SK-N-SH treated with all-trans-retinoic acid at 6 μM for 48 hours (cell line): ENCODE measurements at regions not wholly inside any gene's neighbourhood (a gene's known extent, or its start where the extent isn't known, plus 50 kb on each side); places are given as distances from the start of the nearest gene placed in this dataset.

ENCODE experiments used
- ARNTL ChIP-seq: fragments of 450-650 bp; formaldehyde crosslinking; IDR thresholded peaks from 2 replicates; pipeline ENCODE4 v1.5.0; 2020; ENCODE audit warnings: low read depth, mild to moderate bottlenecking, moderate library complexity, borderline replicate concordance
- BACH2 ChIP-seq: fragments of 250-450 bp; sonication (Bioruptor Pico); IDR thresholded peaks from 2 replicates; pipeline ENCODE4 v1.9.0; 2021; ENCODE audit warnings: mild to moderate bottlenecking, borderline replicate concordance
- CREB5 ChIP-seq: fragments of 250-450 bp; sonication (Bioruptor Pico); IDR thresholded peaks from 2 replicates; pipeline ENCODE4 v1.5.1; 2020; ENCODE audit warnings: low read depth, mild to moderate bottlenecking, moderate library complexity
- CSDC2 ChIP-seq: fragments of 250-450 bp; sonication (Bioruptor Pico); IDR thresholded peaks from 2 replicates; pipeline ENCODE4 v1.5.0; 2020; ENCODE audit warnings: mild to moderate bottlenecking, moderate library complexity
- ISL1 ChIP-seq: fragments of 250-450 bp; sonication (Bioruptor Pico); IDR thresholded peaks from 2 replicates; pipeline ENCODE4 v2.1.2; 2022; ENCODE audit warnings: mild to moderate bottlenecking, moderate library complexity
- OSR1 ChIP-seq: fragments of 250-450 bp; sonication (Bioruptor Pico); IDR thresholded peaks from 2 replicates; pipeline ENCODE4 v1.8.0; 2022; ENCODE audit warnings: moderate library complexity, mild to moderate bottlenecking, inconsistent platforms
- POU6F1 ChIP-seq: fragments of 250-450 bp; sonication (Bioruptor Pico); IDR thresholded peaks from 2 replicates; pipeline ENCODE4 v1.8.0; 2021; ENCODE audit warnings: low read depth, mild to moderate bottlenecking, moderate library complexity, borderline replicate concordance
- PPARA ChIP-seq: fragments of 250-450 bp; sonication (Bioruptor Pico); IDR thresholded peaks from 2 replicates; pipeline ENCODE4 v1.5.0; 2020; ENCODE audit warnings: mild to moderate bottlenecking, borderline replicate concordance
- RARB ChIP-seq: fragments of 250-450 bp; sonication (Bioruptor Pico); IDR thresholded peaks from 2 replicates; pipeline ENCODE4 v1.8.0; 2021; ENCODE audit warnings: mild to moderate bottlenecking, moderate library complexity
- SNAI2 ChIP-seq: fragments of 250-450 bp; sonication (Bioruptor Pico); IDR thresholded peaks from 2 replicates; pipeline ENCODE4 v1.5.0; 2020; ENCODE audit warnings: mild to moderate bottlenecking, moderate library complexity
- ZFP30 ChIP-seq: fragments of 450-650 bp; formaldehyde crosslinking; IDR thresholded peaks from 2 replicates; pipeline ENCODE4 v1.5.0; 2022; ENCODE audit warnings: mild to moderate bottlenecking, moderate library complexity
- ZNF565 ChIP-seq: fragments of 450-650 bp; formaldehyde crosslinking; conservative IDR thresholded peaks from 2 replicates; pipeline ENCODE4 v1.5.0; 2020; ENCODE audit warnings: low read depth, mild to moderate bottlenecking, moderate library complexity
- TF ChIP-seq, protein P1 (sequence below): fragments of 250-450 bp; sonication (Bioruptor Pico); IDR thresholded peaks from 2 replicates; pipeline ENCODE4 v1.8.0; 2020; ENCODE audit warnings: mild to moderate bottlenecking, moderate library complexity, borderline replicate concordance
- TF ChIP-seq, protein P2 (sequence below): fragments of 250-450 bp; sonication (Bioruptor Pico); IDR thresholded peaks from 2 replicates; pipeline ENCODE4 v1.5.0; 2020; ENCODE audit warnings: mild to moderate bottlenecking, moderate library complexity

DNA sequence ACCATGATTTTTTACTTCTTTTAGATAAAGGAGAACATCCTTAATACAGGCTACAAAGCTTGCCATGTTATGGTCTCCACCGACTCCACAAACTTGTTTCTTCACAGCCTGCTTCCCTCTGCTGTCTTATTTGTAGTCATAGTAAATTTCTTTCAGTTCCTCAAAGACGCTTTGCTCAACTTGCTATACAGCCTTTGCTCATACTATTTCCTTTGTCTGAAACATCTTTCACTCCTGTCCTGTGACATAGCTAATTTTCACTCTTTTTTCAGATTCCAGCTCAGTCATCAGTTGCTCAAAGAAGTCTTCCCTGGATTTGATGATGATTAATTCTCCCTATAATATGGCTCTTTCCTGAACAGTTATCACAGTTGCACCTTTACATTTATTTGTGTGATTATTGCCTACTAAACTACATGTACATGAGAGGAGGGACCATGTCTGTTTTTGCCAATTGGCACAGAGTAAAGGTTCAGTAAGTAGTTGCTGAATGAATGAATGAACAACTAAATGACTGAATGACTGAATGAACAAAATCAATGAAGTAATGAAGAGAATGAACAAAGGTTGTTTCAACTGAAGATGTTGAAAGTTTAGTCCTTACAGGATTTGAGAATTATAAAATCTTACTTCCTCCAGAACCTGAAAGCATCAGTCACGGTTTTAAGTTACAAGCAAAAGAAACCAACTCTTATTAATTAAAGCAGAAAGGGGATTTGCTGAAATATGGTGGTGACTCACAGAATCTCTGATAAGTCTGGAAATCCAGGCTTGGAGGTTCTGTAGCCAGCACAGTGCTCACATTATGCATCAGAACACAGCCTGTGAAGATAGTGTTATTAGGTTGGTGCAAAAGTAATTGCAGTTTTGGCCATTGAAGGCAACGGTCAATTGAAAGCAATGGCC, 186.4 kb upstream of the FAM98A start:
- TF ChIP-seq SNAI2 (CRISPR knock-in tag) (no peak), CSDC2 (no peak), ARNTL (CRISPR knock-in tag) (no peak), ZNF565 (no peak), OSR1 (CRISPR knock-in tag) (no peak), POU6F1 (no peak), RARB (CRISPR knock-in tag) (no peak), BACH2 (CRISPR knock-in tag) (no peak), ZFP30 (CRISPR knock-in tag) (no peak), ISL1 (CRISPR knock-in tag) (no peak), CREB5 (CRISPR knock-in tag) (no peak), PPARA (CRISPR knock-in tag) (no peak)
- TF ChIP-seq, protein P1, sequence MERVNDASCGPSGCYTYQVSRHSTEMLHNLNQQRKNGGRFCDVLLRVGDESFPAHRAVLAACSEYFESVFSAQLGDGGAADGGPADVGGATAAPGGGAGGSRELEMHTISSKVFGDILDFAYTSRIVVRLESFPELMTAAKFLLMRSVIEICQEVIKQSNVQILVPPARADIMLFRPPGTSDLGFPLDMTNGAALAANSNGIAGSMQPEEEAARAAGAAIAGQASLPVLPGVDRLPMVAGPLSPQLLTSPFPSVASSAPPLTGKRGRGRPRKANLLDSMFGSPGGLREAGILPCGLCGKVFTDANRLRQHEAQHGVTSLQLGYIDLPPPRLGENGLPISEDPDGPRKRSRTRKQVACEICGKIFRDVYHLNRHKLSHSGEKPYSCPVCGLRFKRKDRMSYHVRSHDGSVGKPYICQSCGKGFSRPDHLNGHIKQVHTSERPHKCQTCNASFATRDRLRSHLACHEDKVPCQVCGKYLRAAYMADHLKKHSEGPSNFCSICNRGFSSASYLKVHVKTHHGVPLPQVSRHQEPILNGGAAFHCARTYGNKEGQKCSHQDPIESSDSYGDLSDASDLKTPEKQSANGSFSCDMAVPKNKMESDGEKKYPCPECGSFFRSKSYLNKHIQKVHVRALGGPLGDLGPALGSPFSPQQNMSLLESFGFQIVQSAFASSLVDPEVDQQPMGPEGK (CRISPR knock-in tag), result no peak
- TF ChIP-seq, protein P2, sequence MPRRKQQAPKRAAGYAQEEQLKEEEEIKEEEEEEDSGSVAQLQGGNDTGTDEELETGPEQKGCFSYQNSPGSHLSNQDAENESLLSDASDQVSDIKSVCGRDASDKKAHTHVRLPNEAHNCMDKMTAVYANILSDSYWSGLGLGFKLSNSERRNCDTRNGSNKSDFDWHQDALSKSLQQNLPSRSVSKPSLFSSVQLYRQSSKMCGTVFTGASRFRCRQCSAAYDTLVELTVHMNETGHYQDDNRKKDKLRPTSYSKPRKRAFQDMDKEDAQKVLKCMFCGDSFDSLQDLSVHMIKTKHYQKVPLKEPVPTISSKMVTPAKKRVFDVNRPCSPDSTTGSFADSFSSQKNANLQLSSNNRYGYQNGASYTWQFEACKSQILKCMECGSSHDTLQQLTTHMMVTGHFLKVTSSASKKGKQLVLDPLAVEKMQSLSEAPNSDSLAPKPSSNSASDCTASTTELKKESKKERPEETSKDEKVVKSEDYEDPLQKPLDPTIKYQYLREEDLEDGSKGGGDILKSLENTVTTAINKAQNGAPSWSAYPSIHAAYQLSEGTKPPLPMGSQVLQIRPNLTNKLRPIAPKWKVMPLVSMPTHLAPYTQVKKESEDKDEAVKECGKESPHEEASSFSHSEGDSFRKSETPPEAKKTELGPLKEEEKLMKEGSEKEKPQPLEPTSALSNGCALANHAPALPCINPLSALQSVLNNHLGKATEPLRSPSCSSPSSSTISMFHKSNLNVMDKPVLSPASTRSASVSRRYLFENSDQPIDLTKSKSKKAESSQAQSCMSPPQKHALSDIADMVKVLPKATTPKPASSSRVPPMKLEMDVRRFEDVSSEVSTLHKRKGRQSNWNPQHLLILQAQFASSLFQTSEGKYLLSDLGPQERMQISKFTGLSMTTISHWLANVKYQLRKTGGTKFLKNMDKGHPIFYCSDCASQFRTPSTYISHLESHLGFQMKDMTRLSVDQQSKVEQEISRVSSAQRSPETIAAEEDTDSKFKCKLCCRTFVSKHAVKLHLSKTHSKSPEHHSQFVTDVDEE (CRISPR knock-in tag), result no peak
